HAP-1 (cell line): ENCODE measurements at regions not wholly inside any gene's neighbourhood (a gene's known extent, or its start where the extent isn't known, plus 50 kb on each side); places are given as distances from the start of the nearest gene placed in this dataset.

Experiments used
- DNase-seq, 2 experiments: peaks; one replicate each; pipeline ENCODE4 v3.0.0-alpha.2; 2016 to 2020; ENCODE audit warnings: low spot score in 2 of 2
- H3K27me3 ChIP-seq: fragments of 250-450 bp; sonication (Bioruptor Pico); 2 replicates; pipeline ENCODE4 v1.5.1; 2020; ENCODE audit warnings: low read depth, mild to moderate bottlenecking, moderate library complexity
- H3K36me3 ChIP-seq: fragments of 250-450 bp; sonication (Bioruptor Pico); replicated peaks from 2 replicates; pipeline ENCODE4 v1.5.1; 2020; ENCODE audit warnings: mild to moderate bottlenecking
- H3K4me1 ChIP-seq: fragments of 250-450 bp; sonication (Bioruptor Pico); 2 replicates; pipeline ENCODE4 v1.5.1; 2020; ENCODE audit warnings: mild to moderate bottlenecking
- H3K4me3 ChIP-seq: fragments of 250-450 bp; sonication (Bioruptor Pico); 2 replicates; pipeline ENCODE4 v1.5.1; 2020; ENCODE audit warnings: mild to moderate bottlenecking, moderate library complexity
- H3K9me3 ChIP-seq: fragments of 250-450 bp; sonication (Bioruptor Pico); 2 replicates; pipeline ENCODE4 v1.5.1; 2020; ENCODE audit warnings: mild to moderate bottlenecking, moderate library complexity
- in situ Hi-C: fragments of 300-500 bp; cut with MboI; formaldehyde crosslinking; loops from 3 replicates; pipeline ENCODE4 v1.14.3; 2020; ENCODE audit warnings: low sequenced_read_pairs, inconsistent platforms, mixed read lengths

- H3K9me3 ChIP-seq: no peaks in the 10 kb centered on the region
- 0 out of 2 replicates have a peak, but pooled peaks cover 2% of the 10 kb centered on the region for H3K27me3 ChIP-seq
- H3K4me1 ChIP-seq: no peaks in the 10 kb centered on the region
- no peaks in the 10 kb centered on the region for H3K36me3 ChIP-seq
- H3K4me3 ChIP-seq: no peak overlapping the region
- no peak for DNase-seq
- in situ Hi-C loops: no loop called here
These were observed 319.4 kb upstream of the FANCL start for GRCh38 chr2:58560531-58560930.

- in situ Hi-C loops: no loop called here
- DNase-seq: no peak
- no peaks in the 10 kb centered on the region for H3K36me3 ChIP-seq
These were observed 317.8 kb upstream of the FANCL start for GRCh38 chr2:58558881-58559280.

DNA sequence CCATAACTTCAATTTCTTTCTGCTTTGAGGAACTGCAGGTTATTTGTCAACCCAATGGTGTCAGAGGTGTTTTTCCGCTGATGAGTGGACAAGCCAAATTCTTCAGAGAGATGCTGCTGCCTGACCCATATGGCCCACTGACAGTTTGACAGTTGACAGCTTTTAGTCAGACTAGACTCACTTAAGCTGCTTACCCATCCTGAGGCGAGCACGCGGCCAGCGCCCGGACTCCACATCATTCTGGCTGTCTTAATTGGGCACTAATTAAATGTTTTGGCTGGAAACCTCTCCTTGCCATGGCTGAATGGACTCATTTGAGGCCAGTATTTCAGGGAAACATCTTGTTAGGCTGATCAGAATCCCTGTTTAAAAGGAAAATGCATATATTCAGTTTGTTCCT, 316.1 kb upstream of the FANCL start:
- no peak for DNase-seq
- 0 out of 2 replicates have a peak, but pooled peaks cover 2% of the 10 kb centered on the region for H3K27me3 ChIP-seq

More at GRCh38 chr2:58558881-58559280, 317.8 kb upstream of the FANCL start:
- H3K4me1 ChIP-seq: no peaks in the 10 kb centered on the region
- 0 out of 2 replicates have a peak, but pooled peaks cover 2% of the 10 kb centered on the region for H3K27me3 ChIP-seq
- H3K9me3 ChIP-seq: no peaks in the 10 kb centered on the region
- H3K4me3 ChIP-seq: no peak overlapping the region

DNA sequence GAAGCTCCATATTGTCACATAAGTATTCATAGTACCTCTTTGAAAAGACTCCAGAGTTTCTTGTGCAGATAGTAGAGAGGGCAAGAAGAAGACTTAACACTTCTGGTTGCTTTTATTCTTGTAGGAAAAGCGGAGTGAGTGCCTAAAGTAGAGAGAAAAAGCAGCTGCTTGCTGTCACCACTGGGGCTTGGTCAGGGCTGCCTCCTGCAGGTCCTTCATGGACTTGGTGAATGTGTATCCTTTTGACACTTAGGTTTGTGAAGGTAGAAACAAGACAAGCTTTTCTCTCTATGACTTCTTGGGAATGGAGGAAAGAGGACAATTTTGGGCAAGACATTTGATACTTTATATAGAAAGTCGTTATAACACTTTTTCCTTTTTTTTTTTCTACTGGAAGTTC, 312.8 kb upstream of the FANCL start:
- H3K4me1 ChIP-seq: no peaks in the 10 kb centered on the region
- 0 out of 2 replicates have a peak, but pooled peaks cover 2% of the 10 kb centered on the region for H3K27me3 ChIP-seq
- H3K9me3 ChIP-seq: no peaks in the 10 kb centered on the region
- H3K36me3 ChIP-seq: no peaks in the 10 kb centered on the region
- peak in 1 of 2 experiments; percentile 27 for DNase-seq
- no peak overlapping the region for H3K4me3 ChIP-seq
- in situ Hi-C loops: no loop called here

More for the DNA sequence above, 316.1 kb upstream of the FANCL start:
- Histone ChIP-seq H3K4me3 (no peak overlapping the region), H3K36me3 (no peaks in the 10 kb centered on the region), H3K4me1 (no peaks in the 10 kb centered on the region), H3K9me3 (no peaks in the 10 kb centered on the region)
- in situ Hi-C loops: no loop called here

- Histone ChIP-seq H3K9me3 (no peaks in the 10 kb centered on the region), H3K4me3 (no peak overlapping the region), H3K27me3 (0 out of 2 replicates have a peak, but pooled peaks cover 2% of the 10 kb centered on the region), H3K36me3 (no peaks in the 10 kb centered on the region), H3K4me1 (no peaks in the 10 kb centered on the region)
- in situ Hi-C loops: no loop called here
- DNase-seq: no peak
These were observed 312.4 kb upstream of the FANCL start for GRCh38 chr2:58553522-58553921.

DNA sequence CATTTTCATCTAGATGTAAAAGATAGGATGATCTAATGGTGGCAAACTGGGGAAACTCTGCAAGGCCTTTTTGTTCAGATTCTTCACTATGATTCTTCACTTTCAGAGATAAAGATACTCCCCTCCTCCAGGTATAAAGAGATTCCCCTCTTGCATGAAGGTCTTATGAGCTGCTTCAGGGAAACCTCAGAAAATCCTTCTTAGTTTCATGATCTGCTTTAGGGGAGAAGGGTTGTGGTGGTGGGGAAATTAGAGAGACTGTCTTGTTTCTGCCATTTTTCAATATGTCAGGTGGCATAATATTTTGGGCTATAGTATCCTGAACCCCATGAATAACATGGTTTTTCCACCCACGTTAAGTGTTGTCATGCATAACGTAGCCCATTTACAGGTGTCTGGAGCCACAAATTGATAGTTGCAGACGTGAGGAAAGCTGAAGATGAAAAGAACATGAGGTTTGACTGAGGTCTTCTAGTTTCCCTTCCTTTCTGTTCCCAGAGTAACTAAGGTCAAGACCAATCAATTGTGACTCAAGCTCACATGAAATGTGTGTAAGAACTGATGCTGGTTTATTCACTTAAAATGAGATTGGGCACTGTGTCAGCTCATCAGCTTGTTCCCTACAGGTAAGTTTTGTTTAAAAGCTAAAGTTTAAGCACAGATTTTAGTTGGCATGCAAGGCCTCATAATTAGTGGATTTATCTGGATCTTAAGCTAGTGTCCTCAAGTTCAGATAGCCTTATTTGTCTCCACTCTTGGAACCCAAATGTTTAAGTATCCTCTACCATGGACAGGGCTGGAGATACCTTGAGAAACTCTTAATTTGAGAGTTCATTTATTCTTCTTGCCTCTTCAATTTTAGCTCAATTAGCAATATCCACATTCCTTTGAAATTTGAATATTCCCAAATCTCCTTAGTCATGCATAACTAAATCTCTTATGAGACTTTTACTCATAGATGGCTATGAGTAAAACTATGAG, 304.5 kb upstream of the FANCL start:
- in situ Hi-C loops: no loop called here
- Histone ChIP-seq H3K27me3 (peaks cover 5% of the 10 kb centered on the region; the same call in 1 of the 2 replicates), H3K4me3 (no peak overlapping the region), H3K9me3 (no peaks in the 10 kb centered on the region), H3K36me3 (no peaks in the 10 kb centered on the region), H3K4me1 (peaks cover 6% of the 10 kb centered on the region)
- no peak for DNase-seq

- Histone ChIP-seq H3K27me3 (peaks cover 13% of the 10 kb centered on the region), H3K36me3 (no peaks in the 10 kb centered on the region), H3K4me1 (peaks cover 14% of the 10 kb centered on the region), H3K9me3 (no peaks in the 10 kb centered on the region), H3K4me3 (no peak overlapping the region)
- in situ Hi-C loops: no loop called here
- no peak for DNase-seq
These were observed 302.3 kb upstream of the FANCL start for GRCh38 chr2:58543442-58543841.

GRCh38 chr2:58541511-58541910, 300.4 kb upstream of the FANCL start:
- no peak for DNase-seq
- H3K4me3 ChIP-seq: no peak overlapping the region
- H3K27me3 ChIP-seq: peaks cover 32% of the 10 kb centered on the region
- in situ Hi-C loops: no loop called here
- peaks cover 14% of the 10 kb centered on the region for H3K4me1 ChIP-seq
- H3K36me3 ChIP-seq: no peaks in the 10 kb centered on the region
- no peaks in the 10 kb centered on the region for H3K9me3 ChIP-seq

GRCh38 chr2:58540681-58541080, 299.6 kb upstream of the FANCL start:
- in situ Hi-C loops: no loop called here
- Histone ChIP-seq H3K36me3 (no peaks in the 10 kb centered on the region), H3K4me3 (no peak overlapping the region), H3K9me3 (no peaks in the 10 kb centered on the region), H3K27me3 (peaks cover 41% of the 10 kb centered on the region), H3K4me1 (peaks cover 15% of the 10 kb centered on the region)
- DNase-seq: no peak

- Histone ChIP-seq H3K4me3 (no peak overlapping the region), H3K27me3 (peaks cover 42% of the 10 kb centered on the region), H3K4me1 (peaks cover 21% of the 10 kb centered on the region), H3K9me3 (no peaks in the 10 kb centered on the region), H3K36me3 (no peaks in the 10 kb centered on the region)
- peak; percentile 50 to 96 for DNase-seq
- in situ Hi-C loops: no loop called here
These were observed 298.8 kb upstream of the FANCL start for GRCh38 chr2:58539973-58540372.

- in situ Hi-C loops: no loop called here
These were observed 294.9 kb upstream of the FANCL start for GRCh38 chr2:58535990-58536389.

DNA sequence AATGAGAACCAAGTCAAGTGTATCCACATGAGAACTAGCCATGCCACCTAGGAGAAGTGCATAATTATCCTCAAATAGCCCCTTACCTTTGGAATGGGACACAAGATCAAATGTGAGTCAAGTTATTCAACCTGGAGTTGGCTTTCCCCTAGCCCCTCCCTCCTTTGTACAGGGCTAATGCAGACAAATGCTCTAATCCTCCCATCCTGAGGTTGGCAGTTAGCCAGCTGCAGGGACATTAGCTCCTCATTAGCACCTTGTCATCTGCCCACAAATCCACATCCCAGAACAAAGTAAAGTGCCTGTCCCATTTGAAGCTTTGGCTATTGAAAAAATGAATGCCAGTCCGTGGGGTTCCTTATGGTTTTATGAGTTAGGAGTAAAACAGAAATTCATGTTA, 294.1 kb upstream of the FANCL start:
- Histone ChIP-seq H3K9me3 (no peaks in the 10 kb centered on the region), H3K4me1 (peaks cover 14% of the 10 kb centered on the region), H3K4me3 (no peak overlapping the region), H3K36me3 (no peaks in the 10 kb centered on the region), H3K27me3 (peaks cover 40% of the 10 kb centered on the region)
- DNase-seq: peak; percentile 78 to 88
- in situ Hi-C loops: no loop called here

More at GRCh38 chr2:58535990-58536389, 294.9 kb upstream of the FANCL start:
- no peaks in the 10 kb centered on the region for H3K36me3 ChIP-seq
- peaks cover 40% of the 10 kb centered on the region for H3K27me3 ChIP-seq
- no peak overlapping the region for H3K4me3 ChIP-seq
- peaks cover 22% of the 10 kb centered on the region for H3K4me1 ChIP-seq
- H3K9me3 ChIP-seq: no peaks in the 10 kb centered on the region
- no peak for DNase-seq

- Histone ChIP-seq H3K4me1 (peaks cover 9% of the 10 kb centered on the region), H3K9me3 (no peaks in the 10 kb centered on the region), H3K27me3 (peaks cover 30% of the 10 kb centered on the region), H3K4me3 (no peak overlapping the region), H3K36me3 (no peaks in the 10 kb centered on the region)
- in situ Hi-C loops: no loop called here
- no peak for DNase-seq
These were observed 292.3 kb upstream of the FANCL start for GRCh38 chr2:58533376-58533775.

- H3K36me3 ChIP-seq: no peaks in the 10 kb centered on the region
- no peaks in the 10 kb centered on the region for H3K9me3 ChIP-seq
- H3K27me3 ChIP-seq: peaks cover 22% of the 10 kb centered on the region
- no peak overlapping the region for H3K4me3 ChIP-seq
- peaks cover 9% of the 10 kb centered on the region for H3K4me1 ChIP-seq
- no peak for DNase-seq
- in situ Hi-C loops: no loop called here
These were observed 291.5 kb upstream of the FANCL start for GRCh38 chr2:58532641-58533040.
